ENCODE measurements at regions not wholly inside any gene's neighbourhood (a gene's known extent, or its start where the extent isn't known, plus 50 kb on each side); places are given as distances from the start of the nearest gene placed in this dataset.
"Not testable (repeated sequence)": the region's sequence is repeated elsewhere in the genome, so short reads cannot be mapped to it uniquely, and the experiment has no call there.

- no peak for DNase-seq
These were observed 508.1 kb downstream of the STIM2 start for GRCh38 chr4:27368781-27369180.

GRCh38 chr4:27381815-27382214 lies 521.2 kb downstream of the STIM2 start:
- peak; percentile 62 to 82 for DNase-seq

GRCh38 chr4:27387711-27388110 lies 527.1 kb downstream of the STIM2 start:
- no peak for DNase-seq

DNA sequence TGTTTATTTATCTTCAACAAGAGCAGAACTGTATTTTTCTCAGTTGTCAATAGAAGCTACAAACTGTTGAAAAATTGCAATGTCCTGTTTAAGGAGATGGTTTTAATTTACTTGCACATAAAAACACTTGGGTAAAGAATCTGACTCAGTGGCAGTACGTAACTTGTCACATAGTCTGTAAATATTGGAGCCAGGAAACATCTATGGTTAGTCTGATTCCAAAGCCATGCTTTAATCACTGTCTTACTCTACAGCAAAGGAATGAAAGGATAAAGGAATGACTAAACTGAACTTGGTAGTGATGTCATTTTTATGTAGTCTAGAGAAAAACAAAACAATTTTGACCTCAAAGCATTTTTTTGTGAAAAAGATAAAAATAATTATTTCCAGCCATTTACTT lies 537.2 kb downstream of the STIM2 start:
- no peak for DNase-seq

DNA sequence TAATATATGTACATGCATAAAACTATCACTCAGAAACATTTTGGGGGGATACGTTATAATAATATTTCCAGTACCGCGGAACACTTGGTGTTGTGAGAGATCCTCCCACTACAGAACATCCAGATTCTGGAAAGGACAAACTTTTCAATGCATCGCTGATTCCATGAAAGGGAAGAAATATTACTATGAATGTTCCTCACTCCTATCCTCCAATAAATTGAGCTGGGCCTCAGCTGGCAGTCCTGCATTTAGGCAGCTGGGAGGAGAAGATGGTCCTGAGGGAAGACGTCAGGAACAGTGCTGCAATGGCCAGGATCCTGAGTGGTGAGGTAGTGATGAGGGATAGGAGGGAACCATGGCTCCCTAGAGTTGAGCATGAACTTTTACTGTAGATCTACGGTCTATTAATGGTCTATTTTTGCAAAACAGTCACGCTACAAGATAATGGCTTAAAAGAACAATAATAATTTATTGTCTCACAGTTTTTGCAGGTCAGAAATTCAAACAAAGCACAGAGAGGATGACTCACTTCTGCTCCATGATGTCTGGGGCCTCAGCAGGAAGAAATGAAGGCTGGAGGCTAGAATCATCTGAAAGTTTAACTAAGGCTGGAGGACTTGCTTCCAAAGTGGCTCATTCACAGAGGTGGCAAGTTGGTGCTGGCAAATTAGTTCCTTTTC lies 538.1 kb downstream of the STIM2 start:
- DNase-seq = no peak

DNA sequence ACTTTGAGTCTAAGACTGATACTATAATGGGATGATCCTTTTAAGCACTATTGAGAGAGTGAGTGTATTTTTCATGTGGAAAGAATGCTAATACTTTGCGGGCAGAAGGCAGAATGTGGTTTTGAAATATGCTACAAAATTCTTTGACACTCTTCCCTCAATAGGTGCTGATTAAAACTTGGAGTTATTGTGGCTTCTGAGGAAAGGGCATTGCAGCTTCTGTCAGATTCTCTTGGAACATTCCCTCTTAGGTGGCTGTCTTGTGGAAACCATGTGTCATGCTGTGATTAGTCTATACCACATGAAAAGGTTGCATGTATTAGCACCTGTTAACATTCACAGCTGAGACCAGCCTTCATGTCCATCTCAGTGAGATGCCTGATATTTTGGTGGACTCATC lies 547.0 kb downstream of the STIM2 start:
- no peak for DNase-seq

- peak in 1 of 2 experiments; percentile 14 for DNase-seq
These were observed 552.0 kb downstream of the STIM2 start for GRCh38 chr4:27412613-27413012.

DNA sequence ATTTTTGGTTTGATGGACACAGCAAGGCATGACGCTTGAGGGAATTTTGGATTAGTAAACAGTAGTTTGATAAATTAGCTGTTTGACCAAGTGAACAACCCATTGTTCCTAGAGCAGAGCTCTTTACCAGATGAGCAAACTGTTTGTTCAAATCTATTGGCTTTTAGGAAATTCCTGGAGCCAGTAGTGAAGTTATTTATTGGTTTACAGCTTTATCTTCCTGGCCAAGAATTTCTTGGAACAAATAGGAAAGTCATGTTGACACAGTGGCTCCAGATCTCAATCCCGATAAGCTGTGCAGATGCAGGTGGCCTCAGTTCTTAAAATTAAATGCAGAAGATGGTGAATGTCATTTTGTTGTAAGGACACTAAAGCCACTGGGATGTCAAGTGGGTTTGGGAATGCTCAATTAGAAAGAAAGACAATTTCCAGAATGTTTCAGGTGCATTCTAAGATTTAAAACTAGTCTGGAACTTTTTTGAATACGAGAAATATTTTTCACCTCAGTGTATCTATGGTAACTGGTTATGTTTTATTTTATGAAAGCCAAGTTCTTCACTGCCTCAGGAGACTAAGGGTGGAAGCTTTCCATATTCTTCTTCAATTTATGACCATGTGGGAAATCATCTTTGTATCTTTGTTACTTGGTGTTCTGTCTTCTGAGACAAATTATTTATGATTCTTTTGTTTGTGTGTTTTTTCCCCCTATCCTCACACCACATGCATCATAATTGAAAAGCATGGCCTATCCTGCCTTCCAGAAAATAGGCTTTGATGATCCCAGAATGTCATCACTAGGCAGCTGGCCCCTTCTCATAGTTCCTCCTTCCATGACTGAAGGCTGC lies 554.5 kb downstream of the STIM2 start:
- no peak for DNase-seq

- no peak for DNase-seq
These were observed 568.0 kb downstream of the STIM2 start for GRCh38 chr4:27428661-27429060.

- DNase-seq = no peak
These were observed 568.8 kb downstream of the STIM2 start for GRCh38 chr4:27429364-27429871.

GRCh38 chr4:27442146-27442545 lies 581.5 kb downstream of the STIM2 start:
- DNase-seq = no peak

DNA sequence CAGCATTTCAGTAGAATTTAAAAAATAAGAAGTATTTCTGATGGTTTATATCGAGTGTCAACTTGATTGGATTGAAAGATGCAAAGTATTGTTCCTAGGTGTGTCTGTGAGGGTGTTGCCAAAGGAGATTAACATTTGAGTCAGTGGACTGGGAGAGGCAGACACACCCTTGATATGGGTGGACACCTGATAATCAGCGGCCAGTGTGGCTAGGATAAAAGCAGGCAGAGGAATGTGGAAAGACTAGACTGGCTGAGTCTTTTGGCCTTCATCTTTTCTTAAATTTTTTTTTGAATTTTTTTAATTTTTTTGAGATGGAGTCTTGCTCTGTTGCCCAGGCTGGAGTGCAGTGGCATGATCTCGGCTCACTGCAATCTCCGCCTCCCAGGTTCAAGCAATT lies 582.0 kb downstream of the STIM2 start:
- DNase-seq = not testable (repeated sequence)

GRCh38 chr4:27463816-27464215 lies 603.2 kb downstream of the STIM2 start:
- no peak for DNase-seq

DNA sequence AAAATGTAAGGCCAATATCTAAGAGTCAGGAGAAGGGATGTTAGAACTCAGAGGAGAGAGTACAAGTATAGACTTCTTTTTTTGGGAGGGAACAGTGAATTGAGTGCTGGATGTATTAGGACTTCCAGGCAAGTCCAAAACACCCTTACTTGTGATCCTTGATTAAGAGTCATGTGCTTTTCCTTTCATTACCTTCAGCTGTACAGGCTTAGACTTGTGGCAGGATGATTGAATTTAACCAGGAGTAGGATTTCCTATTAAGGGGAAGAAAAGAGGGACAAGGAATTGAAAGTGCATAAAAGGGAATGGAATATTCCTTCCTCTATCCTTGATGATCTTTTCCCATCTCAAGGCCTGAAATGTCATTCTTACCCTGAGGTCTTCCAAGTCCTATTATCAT lies 606.7 kb downstream of the STIM2 start:
- no peak for DNase-seq

- DNase-seq = no peak
These were observed 611.7 kb downstream of the STIM2 start for GRCh38 chr4:27472364-27472763.

DNA sequence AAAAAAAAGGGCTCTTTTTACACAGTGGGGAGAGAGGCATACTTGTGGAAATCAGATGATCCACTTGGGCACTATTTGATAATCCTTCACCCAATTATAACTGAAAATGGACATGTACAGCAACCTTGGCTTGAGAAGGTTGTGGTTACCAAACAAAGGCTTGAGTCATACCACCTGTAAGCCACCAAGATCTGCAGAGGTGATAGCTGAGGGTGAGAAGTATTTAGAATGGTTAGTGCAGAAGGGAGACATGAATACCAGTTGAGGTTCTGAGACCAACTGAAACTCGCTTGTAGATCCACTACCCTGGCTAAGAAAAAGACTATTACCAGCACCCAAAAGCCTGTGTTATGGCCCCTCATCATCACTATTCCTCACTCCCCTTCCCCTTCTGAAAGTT lies 614.0 kb downstream of the STIM2 start:
- no peak for DNase-seq

GRCh38 chr4:27484216-27484615 lies 623.6 kb downstream of the STIM2 start:
- no peak for DNase-seq

DNA sequence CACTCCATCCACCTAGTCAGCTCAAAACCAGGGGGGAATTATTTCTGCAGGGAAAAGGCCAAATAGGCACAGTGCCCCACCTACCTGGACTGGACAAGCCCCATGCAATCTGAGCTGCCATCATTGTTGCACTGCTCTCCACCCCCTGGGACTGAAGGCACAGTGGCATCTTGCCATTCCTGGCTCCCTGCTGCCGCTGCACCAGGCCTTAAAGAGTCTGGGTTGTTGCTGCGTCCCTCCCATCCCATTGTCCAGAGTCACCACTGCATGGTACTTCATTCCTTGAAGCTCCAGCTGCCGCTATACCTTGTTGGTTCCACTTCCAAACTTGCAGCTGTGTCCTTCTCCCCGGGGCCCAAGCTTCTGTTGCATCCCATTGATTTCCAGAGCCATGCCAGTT lies 629.7 kb downstream of the STIM2 start:
- no peak for DNase-seq

DNA sequence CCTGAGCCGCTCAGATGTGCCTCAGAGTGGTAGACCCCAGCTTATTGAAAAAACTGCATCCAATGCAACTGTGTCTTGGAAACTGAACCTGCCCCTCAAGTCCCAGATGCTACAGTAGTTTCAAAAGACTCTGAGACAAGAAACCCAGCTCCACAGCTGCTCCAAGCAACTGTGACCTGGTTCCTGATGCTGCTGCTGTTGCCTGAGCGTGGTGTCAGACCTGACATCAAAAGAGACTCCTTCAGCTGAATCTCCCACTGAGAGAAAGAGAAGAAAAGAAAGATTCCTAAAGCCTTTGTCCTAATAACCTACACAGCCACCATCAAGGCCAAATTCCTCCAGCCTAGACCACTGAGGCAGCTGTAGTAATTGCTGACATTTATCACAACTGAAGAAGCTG lies 630.1 kb downstream of the STIM2 start:
- no peak for DNase-seq

GRCh38 chr4:27506401-27506800 lies 645.8 kb downstream of the STIM2 start:
- DNase-seq = no peak

- DNase-seq = no peak
These were observed 654.1 kb downstream of the STIM2 start for GRCh38 chr4:27514711-27515110.

- DNase-seq = no peak
These were observed 654.5 kb downstream of the STIM2 start for GRCh38 chr4:27515140-27515539.

- DNase-seq = no peak
These were observed 658.2 kb downstream of the STIM2 start for GRCh38 chr4:27518876-27519275.

DNA sequence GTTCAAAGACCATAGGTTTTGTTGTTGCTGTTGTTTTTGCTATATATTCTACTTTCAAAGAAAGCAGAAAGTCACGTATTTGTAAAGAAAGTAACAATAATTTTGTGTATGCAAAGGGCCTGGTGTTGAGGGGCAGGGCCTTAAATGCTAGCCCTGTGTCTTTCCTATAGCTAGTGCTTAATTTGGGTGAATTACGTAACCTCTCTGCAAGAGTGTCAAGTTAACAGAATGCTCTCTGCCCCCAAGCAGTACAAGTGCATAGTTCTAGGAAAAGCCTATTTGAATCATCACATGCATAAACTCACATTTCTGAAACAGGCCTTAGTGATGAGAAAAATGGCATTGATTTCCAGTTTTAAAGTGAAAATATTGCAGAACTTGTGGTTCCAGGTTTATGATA lies 663.6 kb downstream of the STIM2 start:
- DNase-seq = no peak

Data from NCI-H2081 (cell line).